Sigmoid colon (tissue), 6 donors: ENCODE measurements at regions not wholly inside any gene's neighbourhood (a gene's known extent, or its start where the extent isn't known, plus 50 kb on each side); places are given as distances from the start of the nearest gene placed in this dataset.
"Not testable (repeated sequence)": the region's sequence is repeated elsewhere in the genome, so short reads cannot be mapped to it uniquely, and the experiment has no call there.

ENCODE experiments used
- DNase-seq: peaks from one replicate; pipeline ENCODE4 v3.0.0-alpha.2; 2019
- H3K27ac ChIP-seq, 4 donors: fragments of 200-600 bp; sonication (generic); one replicate each; pipeline ENCODE4 v1.5.1; 2016 to 2019; ENCODE audit warnings: mild to moderate bottlenecking in 1 of 4
- H3K27me3 ChIP-seq, 3 donors: fragments of 200-600 bp; sonication (generic); one replicate each; pipeline ENCODE4 v1.5.1; 2019; ENCODE audit warnings: mild to moderate bottlenecking in 1 of 3
- H3K36me3 ChIP-seq, 4 donors: fragments of 200-600 bp; sonication (generic); one replicate each; pipeline ENCODE4 v1.5.1; 2016 to 2019
- H3K4me1 ChIP-seq, 4 donors: fragments of 200-600 bp; sonication (generic); one replicate each; pipeline ENCODE4 v1.5.1; 2017 to 2019
- H3K4me3 ChIP-seq, 4 donors: fragments of 200-600 bp; sonication (generic); one replicate each; pipeline ENCODE4 v1.5.1; 2017 to 2019; ENCODE audit warnings: mild to moderate bottlenecking in 2 of 4, moderate library complexity in 1 of 4
- H3K9me3 ChIP-seq, 4 donors: fragments of 200-600 bp in 3 of 4; sonication (generic) in 3 of 4; one replicate each; pipeline versions ENCODE4 v1.5.1 to v1.6.1; 2013 to 2019
- EP300 ChIP-seq, 4 donors: sonication (generic); formaldehyde crosslinking; IDR thresholded peaks; one replicate each; pipeline ENCODE4 v1.6.1; 2017; ENCODE audit warnings: antibody characterized with exemption in 4 of 4
- POLR2A ChIP-seq, 2 donors: fragments of 450-650 bp; IDR thresholded peaks; one replicate each; pipeline ENCODE4 v1.6.1; 2016; ENCODE audit warnings: antibody characterized with exemption in 2 of 2, mild to moderate bottlenecking in 2 of 2, moderate library complexity in 2 of 2
- POLR2AphosphoS5 ChIP-seq, 4 donors: sonication (generic); formaldehyde crosslinking; IDR thresholded peaks; one replicate each; pipeline ENCODE4 v1.6.1; 2017; ENCODE audit warnings: antibody characterized with exemption in 4 of 4
- WGBS, 2 donors: extraction: QIAGEN DNeasy Blood & Tissue Kit; methylation state at CpG; one replicate each; pipeline ENCODE4 v1.1.7; 2013; 5-methylcytosine and 5-hydroxymethylcytosine counted together
- intact Hi-C: fragments of 100-400 bp; cut with DNase I; formaldehyde crosslinking; loops from one replicate; pipeline ENCODE4 v1.15.1; 2023
- TF ChIP-seq, protein P1 (sequence below), 4 experiments: fragments of 450-650 bp in 3 of 4; fragments of 200-600 bp in 1 of 4; IDR thresholded peaks; one replicate each; pipeline ENCODE4 v1.5.1; 2016 to 2019; ENCODE audit warnings: antibody characterized with exemption in 4 of 4, mild to moderate bottlenecking in 3 of 4, moderate library complexity in 2 of 4
- donor health status: healthy with polysubstance abuse.
- donor health status: healthy.

DNA sequence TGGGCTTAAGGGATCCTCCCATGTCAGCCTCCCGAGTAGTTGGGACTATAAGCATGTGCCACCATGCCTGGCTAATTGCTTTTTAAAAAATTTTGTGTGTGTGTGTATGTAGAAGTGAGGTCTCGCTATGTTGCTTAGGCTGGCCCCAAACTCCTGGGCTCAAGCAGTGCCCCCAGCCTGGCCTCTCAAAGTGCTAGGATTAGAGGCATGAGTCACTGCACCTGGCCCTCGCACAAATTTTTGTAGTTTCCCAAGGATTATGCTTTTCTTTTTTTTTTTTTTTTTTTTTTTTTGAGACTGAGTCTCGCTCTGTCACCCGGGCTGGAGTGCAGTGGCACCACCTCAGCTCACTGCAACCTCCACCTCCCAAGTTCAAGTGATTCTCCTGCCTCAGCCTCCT, 144.4 kb upstream of the HNRNPU start:
- Histone ChIP-seq H3K27ac (no peak overlapping the region), H3K4me3 (no peak overlapping the region), H3K9me3 (no peaks in the 10 kb centered on the region), H3K27me3 (no peaks in the 10 kb centered on the region), H3K36me3 (no peaks in the 10 kb centered on the region), H3K4me1 (peaks cover 0 to 7% (median 0%) of the 10 kb centered on the region in 4 donors)
- intact Hi-C loops, result no loop called here
- no peak for DNase-seq
- TF ChIP-seq EP300 (IDR thresholded peaks at IDR 0.05) (no peak), POLR2AphosphoS5 (IDR thresholded peaks at IDR 0.05) (no peak), POLR2A (IDR thresholded peaks at IDR 0.05) (no peak)
- TF ChIP-seq, protein P1, sequence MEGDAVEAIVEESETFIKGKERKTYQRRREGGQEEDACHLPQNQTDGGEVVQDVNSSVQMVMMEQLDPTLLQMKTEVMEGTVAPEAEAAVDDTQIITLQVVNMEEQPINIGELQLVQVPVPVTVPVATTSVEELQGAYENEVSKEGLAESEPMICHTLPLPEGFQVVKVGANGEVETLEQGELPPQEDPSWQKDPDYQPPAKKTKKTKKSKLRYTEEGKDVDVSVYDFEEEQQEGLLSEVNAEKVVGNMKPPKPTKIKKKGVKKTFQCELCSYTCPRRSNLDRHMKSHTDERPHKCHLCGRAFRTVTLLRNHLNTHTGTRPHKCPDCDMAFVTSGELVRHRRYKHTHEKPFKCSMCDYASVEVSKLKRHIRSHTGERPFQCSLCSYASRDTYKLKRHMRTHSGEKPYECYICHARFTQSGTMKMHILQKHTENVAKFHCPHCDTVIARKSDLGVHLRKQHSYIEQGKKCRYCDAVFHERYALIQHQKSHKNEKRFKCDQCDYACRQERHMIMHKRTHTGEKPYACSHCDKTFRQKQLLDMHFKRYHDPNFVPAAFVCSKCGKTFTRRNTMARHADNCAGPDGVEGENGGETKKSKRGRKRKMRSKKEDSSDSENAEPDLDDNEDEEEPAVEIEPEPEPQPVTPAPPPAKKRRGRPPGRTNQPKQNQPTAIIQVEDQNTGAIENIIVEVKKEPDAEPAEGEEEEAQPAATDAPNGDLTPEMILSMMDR (IDR thresholded peaks at IDR 0.05), result no peak
- 86 to 93% methylated on average over 5 of the region's 5 CpGs for WGBS, 2 donors

DNA sequence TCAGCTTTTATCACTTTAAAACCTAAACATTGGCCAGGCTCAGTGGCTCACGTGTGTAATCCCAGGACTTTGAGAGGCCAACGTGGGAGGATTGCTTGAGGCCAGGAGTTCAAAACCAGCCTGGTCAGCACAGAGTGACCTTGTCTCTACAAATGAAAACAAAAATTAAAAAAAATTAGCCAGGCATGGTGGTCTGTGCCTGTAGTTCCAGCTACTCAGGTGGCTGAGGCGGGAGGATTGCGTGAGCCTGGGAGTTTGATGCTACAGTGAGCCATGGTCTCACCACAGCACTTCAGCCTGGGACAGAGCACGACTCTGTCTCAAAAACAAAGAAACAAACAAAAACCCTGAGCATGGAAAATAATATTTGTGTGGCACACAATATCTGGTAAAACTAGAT, 143.5 kb upstream of the HNRNPU start:
- Histone ChIP-seq H3K4me3 (no peak overlapping the region), H3K4me1 (peaks cover 0 to 7% (median 0%) of the 10 kb centered on the region in 4 donors), H3K9me3 (no peaks in the 10 kb centered on the region), H3K36me3 (no peaks in the 10 kb centered on the region), H3K27ac (no peak overlapping the region), H3K27me3 (no peaks in the 10 kb centered on the region)
- TF ChIP-seq POLR2A (IDR thresholded peaks at IDR 0.05) (no peak), EP300 (IDR thresholded peaks at IDR 0.05) (no peak), POLR2AphosphoS5 (IDR thresholded peaks at IDR 0.05) (no peak)
- TF ChIP-seq, protein P1 (IDR thresholded peaks at IDR 0.05), result no peak
- intact Hi-C loops, result no loop called here
- 88 to 96% methylated on average over 5 of the region's 5 CpGs for WGBS, 2 donors
- DNase-seq, result no peak

DNA sequence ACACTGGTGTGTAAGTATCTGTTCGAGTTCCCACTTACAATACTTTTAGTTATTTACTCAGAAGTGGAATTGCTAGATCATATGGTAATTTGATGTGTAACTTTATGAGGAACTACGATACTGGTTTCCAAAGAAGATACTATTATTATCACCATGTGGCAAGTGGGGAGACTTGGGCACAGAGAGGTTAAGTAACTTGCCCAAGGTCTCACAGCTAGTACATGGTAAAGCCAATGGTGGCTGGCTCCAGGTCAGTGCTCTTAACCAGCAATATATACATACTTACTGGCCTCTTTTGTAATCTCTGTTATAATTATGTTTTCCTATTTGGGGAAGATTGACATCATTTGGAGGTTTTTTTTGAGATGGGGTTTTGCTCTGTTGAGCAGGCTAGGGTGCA, 138.9 kb upstream of the HNRNPU start:
- intact Hi-C loops, result no loop called here

DNA sequence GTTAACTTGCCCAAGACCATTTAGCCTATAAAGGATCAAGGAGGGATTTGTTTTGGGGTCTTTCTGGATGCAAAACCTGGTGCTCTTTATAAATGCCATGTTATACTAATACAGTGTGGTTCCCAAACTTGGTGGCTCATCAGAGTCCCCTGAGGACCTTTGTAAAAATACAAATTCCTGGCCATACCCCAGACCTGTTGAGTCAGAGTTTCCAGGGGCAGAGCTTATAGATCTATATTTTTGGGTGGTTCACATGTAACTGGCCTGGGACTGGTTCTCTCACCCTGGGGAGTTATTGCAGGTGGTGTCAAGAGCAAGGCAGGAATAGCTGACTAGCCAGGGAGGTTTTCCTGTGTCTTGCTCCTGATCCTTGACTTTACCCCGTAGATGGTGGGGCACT, 136.9 kb upstream of the HNRNPU start:
- no peak for TF ChIP-seq POLR2A (IDR thresholded peaks at IDR 0.05)
- TF ChIP-seq EP300 (IDR thresholded peaks at IDR 0.05), result no peak
- TF ChIP-seq POLR2AphosphoS5 (IDR thresholded peaks at IDR 0.05), result no peak
- TF ChIP-seq, protein P1 (IDR thresholded peaks at IDR 0.05), result no peak
- no peaks in the 10 kb centered on the region for H3K27me3 ChIP-seq
- DNase-seq, result no peak
- intact Hi-C loops, result no loop called here
- no peak overlapping the region for H3K27ac ChIP-seq
- no peaks in the 10 kb centered on the region for H3K36me3 ChIP-seq
- peaks cover 0 to 7% (median 0%) of the 10 kb centered on the region in 4 donors for H3K4me1 ChIP-seq
- WGBS, 2 donors, result 93 to 95% methylated on average over 1 of the region's 1 CpG
- no peak overlapping the region for H3K4me3 ChIP-seq
- H3K9me3 ChIP-seq, result no peaks in the 10 kb centered on the region

More for the DNA sequence above, 138.9 kb upstream of the HNRNPU start:
- Histone ChIP-seq H3K4me1 (peaks cover 0 to 7% (median 0%) of the 10 kb centered on the region in 4 donors), H3K27me3 (no peaks in the 10 kb centered on the region), H3K36me3 (no peaks in the 10 kb centered on the region), H3K4me3 (no peak overlapping the region), H3K27ac (no peak overlapping the region), H3K9me3 (no peaks in the 10 kb centered on the region)
- TF ChIP-seq EP300 (IDR thresholded peaks at IDR 0.05) (no peak), POLR2A (IDR thresholded peaks at IDR 0.05) (no peak), POLR2AphosphoS5 (IDR thresholded peaks at IDR 0.05) (no peak)
- TF ChIP-seq, protein P1 (IDR thresholded peaks at IDR 0.05), result no peak
- 91 to 95% methylated on average over 2 of the region's 2 CpGs for WGBS, 2 donors
- no peak for DNase-seq

DNA sequence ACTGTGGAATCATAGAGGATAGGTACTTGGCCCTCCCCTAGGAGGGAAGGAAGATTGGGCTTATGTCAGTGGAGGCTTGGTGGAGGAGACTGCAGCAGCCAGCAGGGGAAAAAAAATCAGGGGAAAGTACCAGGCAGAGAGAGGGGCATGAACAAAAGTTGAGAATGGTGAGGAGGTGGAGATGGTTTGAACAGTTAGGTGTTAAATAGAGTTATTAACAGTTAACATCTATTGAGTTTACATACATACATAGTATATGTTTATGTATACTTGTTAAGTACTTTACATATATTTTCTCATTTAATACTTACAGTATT, 136.5 kb upstream of the HNRNPU start:
- Histone ChIP-seq H3K27ac (no peak overlapping the region), H3K4me3 (no peak overlapping the region), H3K4me1 (peaks cover 0 to 7% (median 0%) of the 10 kb centered on the region in 4 donors), H3K9me3 (no peaks in the 10 kb centered on the region), H3K27me3 (no peaks in the 10 kb centered on the region), H3K36me3 (no peaks in the 10 kb centered on the region)
- TF ChIP-seq POLR2A (IDR thresholded peaks at IDR 0.05), result no peak
- no peak for TF ChIP-seq EP300 (IDR thresholded peaks at IDR 0.05)
- no peak for TF ChIP-seq POLR2AphosphoS5 (IDR thresholded peaks at IDR 0.05)
- TF ChIP-seq, protein P1 (IDR thresholded peaks at IDR 0.05), result no peak
- no peak for DNase-seq
- intact Hi-C loops, result no loop called here

DNA sequence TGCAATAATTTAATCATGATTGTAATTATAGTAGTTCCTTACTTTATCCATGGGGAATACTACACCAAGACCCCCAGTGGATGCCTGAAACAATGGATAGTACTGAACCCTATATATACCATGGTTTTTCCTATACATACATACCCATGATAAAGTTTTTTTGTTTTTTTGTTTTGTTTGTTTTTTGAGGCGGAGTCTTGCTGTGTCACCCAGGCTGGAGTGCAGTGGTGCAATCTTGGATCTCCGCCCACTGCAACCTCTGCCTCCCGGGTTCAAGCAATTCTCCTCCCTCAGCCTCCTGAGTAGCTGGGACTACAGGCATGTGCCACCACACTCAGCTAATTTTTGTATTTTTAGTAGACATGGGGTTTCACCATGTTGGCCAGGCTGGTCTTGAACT, 135.3 kb upstream of the HNRNPU start:
- H3K9me3 ChIP-seq, H3K27ac ChIP-seq, intact Hi-C loops, H3K4me1 ChIP-seq, H3K36me3 ChIP-seq, H3K4me3 ChIP-seq, H3K27me3 ChIP-seq, DNase-seq: not testable (repeated sequence)
- 88 to 98% methylated on average over 3 of the region's 3 CpGs for WGBS, 2 donors
